ENCODE measurements at regions not wholly inside any gene's neighbourhood (a gene's known extent, or its start where the extent isn't known, plus 50 kb on each side); places are given as distances from the start of the nearest gene placed in this dataset.

GRCh38 chr6:156058356-156058755 is 602.7 kb upstream of the NOX3 start:
- H3K27ac Mint-ChIP-seq, result peak overlapping the region in 1 of 2 donors; percentile 7
- H3K9me3 Mint-ChIP-seq, result peaks cover 3 to 18% of the 10 kb centered on the region in 2 donors
- ATAC-seq, result no peak
- no peaks in the 10 kb centered on the region for H3K27me3 Mint-ChIP-seq
- DNase-seq, result no peak
- H3K4me3 Mint-ChIP-seq, result no peak overlapping the region
- peaks cover 9% of the 10 kb centered on the region for H3K4me1 Mint-ChIP-seq

GRCh38 chr6:156057869-156058268 is 602.2 kb upstream of the NOX3 start:
- no peak overlapping the region for H3K4me3 Mint-ChIP-seq
- H3K4me1 Mint-ChIP-seq, result peaks cover 9% of the 10 kb centered on the region
- DNase-seq (no peak), ATAC-seq (no peak)
- peaks cover 6 to 22% of the 10 kb centered on the region in 2 donors for H3K9me3 Mint-ChIP-seq
- no peak overlapping the region for H3K27ac Mint-ChIP-seq
- H3K27me3 Mint-ChIP-seq, result no peaks in the 10 kb centered on the region

- Mint-ChIP-seq H3K9me3 (peaks cover 6 to 22% of the 10 kb centered on the region in 2 donors), H3K27me3 (no peaks in the 10 kb centered on the region), H3K27ac (no peak overlapping the region), H3K4me3 (no peak overlapping the region), H3K4me1 (peaks cover 9% of the 10 kb centered on the region)
- DNase-seq, result no peak
- ATAC-seq, result no peak
Observed at GRCh38 chr6:156056085-156056484, 600.4 kb upstream of the NOX3 start.

- H3K27me3 Mint-ChIP-seq, result no peaks in the 10 kb centered on the region
- H3K9me3 Mint-ChIP-seq, result peaks cover 10 to 28% of the 10 kb centered on the region in 2 donors
- ATAC-seq, result no peak
- no peak overlapping the region for H3K4me3 Mint-ChIP-seq
- no peak overlapping the region for H3K27ac Mint-ChIP-seq
- H3K4me1 Mint-ChIP-seq, result no peaks in the 10 kb centered on the region
- no peak for DNase-seq
Observed at GRCh38 chr6:156053626-156054025, 598.0 kb upstream of the NOX3 start.

- Mint-ChIP-seq H3K27me3 (no peaks in the 10 kb centered on the region), H3K9me3 (peaks cover 12 to 26% of the 10 kb centered on the region in 2 donors), H3K27ac (no peak overlapping the region), H3K4me1 (no peaks in the 10 kb centered on the region), H3K4me3 (no peak overlapping the region)
- ATAC-seq (no peak), DNase-seq (no peak)
Observed at GRCh38 chr6:156046841-156047449, 591.3 kb upstream of the NOX3 start.

- Mint-ChIP-seq H3K27me3 (no peaks in the 10 kb centered on the region), H3K27ac (no peak overlapping the region), H3K9me3 (peaks cover 12 to 26% of the 10 kb centered on the region in 2 donors), H3K4me3 (no peak overlapping the region), H3K4me1 (no peaks in the 10 kb centered on the region)
- no peak for ATAC-seq
- DNase-seq, result no peak
Observed at GRCh38 chr6:156046268-156046665, 590.6 kb upstream of the NOX3 start.

- ATAC-seq, result no peak
- Mint-ChIP-seq H3K4me3 (no peak overlapping the region), H3K27me3 (no peaks in the 10 kb centered on the region), H3K4me1 (no peaks in the 10 kb centered on the region), H3K27ac (no peak overlapping the region), H3K9me3 (peaks cover 12 to 26% of the 10 kb centered on the region in 2 donors)
- DNase-seq, result no peak
Observed at GRCh38 chr6:156045401-156046267, 590.0 kb upstream of the NOX3 start.

GRCh38 chr6:156033598-156033997 is 578.0 kb upstream of the NOX3 start:
- Mint-ChIP-seq H3K9me3 (peaks cover 10 to 16% of the 10 kb centered on the region in 2 donors), H3K27ac (no peak overlapping the region), H3K4me3 (no peak overlapping the region), H3K4me1 (peaks cover 8% of the 10 kb centered on the region), H3K27me3 (no peaks in the 10 kb centered on the region)
- DNase-seq (no peak), ATAC-seq (no peak)

- no peaks in the 10 kb centered on the region for H3K27me3 Mint-ChIP-seq
- H3K4me1 Mint-ChIP-seq, result peaks cover 13% of the 10 kb centered on the region
- no peak overlapping the region for H3K27ac Mint-ChIP-seq
- DNase-seq (no peak), ATAC-seq (no peak)
- peaks cover 16% of the 10 kb centered on the region in 2 donors for H3K9me3 Mint-ChIP-seq
- H3K4me3 Mint-ChIP-seq, result no peak overlapping the region
Observed at GRCh38 chr6:156031516-156031915, 575.9 kb upstream of the NOX3 start.

- Mint-ChIP-seq H3K4me3 (no peak overlapping the region), H3K9me3 (peaks cover 16 to 24% of the 10 kb centered on the region in 2 donors), H3K27me3 (no peaks in the 10 kb centered on the region), H3K27ac (no peak overlapping the region), H3K4me1 (peaks cover 13% of the 10 kb centered on the region)
- DNase-seq (no peak), ATAC-seq (no peak)
Observed at GRCh38 chr6:156030053-156030452, 574.4 kb upstream of the NOX3 start.

- Mint-ChIP-seq H3K9me3 (peaks cover 16 to 28% of the 10 kb centered on the region in 2 donors), H3K4me1 (peaks cover 13% of the 10 kb centered on the region), H3K27me3 (no peaks in the 10 kb centered on the region), H3K27ac (peak overlapping the region in 1 of 2 donors; percentile 43), H3K4me3 (no peak overlapping the region)
- DNase-seq (no peak), ATAC-seq (no peak)
Observed at GRCh38 chr6:156029286-156029985, 573.8 kb upstream of the NOX3 start.

GRCh38 chr6:156028335-156029131 is 572.9 kb upstream of the NOX3 start:
- Mint-ChIP-seq H3K4me3 (peak overlapping the region in 1 of 2 donors; percentile 50), H3K27ac (no peak overlapping the region), H3K4me1 (peaks cover 13% of the 10 kb centered on the region), H3K9me3 (peaks cover 22 to 31% of the 10 kb centered on the region in 2 donors), H3K27me3 (no peaks in the 10 kb centered on the region)
- DNase-seq, result no peak
- peak; percentile 40 for ATAC-seq

- H3K4me1 Mint-ChIP-seq, result peaks cover 13% of the 10 kb centered on the region
- H3K4me3 Mint-ChIP-seq, result no peak overlapping the region
- ATAC-seq (no peak), DNase-seq (no peak)
- peaks cover 26 to 35% of the 10 kb centered on the region in 2 donors for H3K9me3 Mint-ChIP-seq
- H3K27me3 Mint-ChIP-seq, result no peaks in the 10 kb centered on the region
- no peak overlapping the region for H3K27ac Mint-ChIP-seq
Observed at GRCh38 chr6:156027248-156027626, 571.6 kb upstream of the NOX3 start.

GRCh38 chr6:156026486-156027247 is 571.0 kb upstream of the NOX3 start:
- H3K9me3 Mint-ChIP-seq, result peaks cover 22 to 35% of the 10 kb centered on the region in 2 donors
- no peak for ATAC-seq
- H3K27me3 Mint-ChIP-seq, result no peaks in the 10 kb centered on the region
- H3K4me1 Mint-ChIP-seq, result peaks cover 13% of the 10 kb centered on the region
- H3K27ac Mint-ChIP-seq, result no peak overlapping the region
- no peak overlapping the region for H3K4me3 Mint-ChIP-seq
- DNase-seq, result no peak
